GM06990 (cell line): ENCODE measurements at regions not wholly inside any gene's neighbourhood (a gene's known extent, or its start where the extent isn't known, plus 50 kb on each side); places are given as distances from the start of the nearest gene placed in this dataset.

Experiments
- DNase-seq: peaks from one replicate; pipeline ENCODE4 v3.0.0-alpha.2; 2011; ENCODE audit not compliant: insufficient read length; ENCODE audit errors: extremely low read depth
- H3K27me3 ChIP-seq: replicated peaks from 2 replicates; pipeline ENCODE4 v1.6.0; 2011; ENCODE audit warnings: low read length; ENCODE audit not compliant: control insufficient read depth, insufficient read depth
- H3K36me3 ChIP-seq: 2 replicates; pipeline ENCODE4 v1.5.1; 2011; ENCODE audit warnings: low read length; ENCODE audit not compliant: control insufficient read depth, insufficient read depth
- H3K4me3 ChIP-seq: replicated peaks from 2 replicates; pipeline ENCODE4 v1.5.1; 2011; ENCODE audit warnings: low read depth, mild to moderate bottlenecking, control low read depth, low read length
- CTCF ChIP-seq: IDR thresholded peaks from 2 replicates; pipeline ENCODE4 v1.5.1; 2011; ENCODE audit warnings: low read length, control low read depth, mild to moderate bottlenecking, inconsistent platforms; ENCODE audit not compliant: insufficient read depth, poor library complexity, severe bottlenecking

GRCh38 chr9:108512426-108513173 is 343.2 kb downstream of the ACTL7B start:
- no peak for DNase-seq
- H3K4me3 ChIP-seq: no peak overlapping the region
- no peak for TF ChIP-seq CTCF
- no peaks in the 10 kb centered on the region for H3K27me3 ChIP-seq
- no peaks in the 10 kb centered on the region for H3K36me3 ChIP-seq

GRCh38 chr9:108511307-108511706 is 344.5 kb downstream of the ACTL7B start:
- Histone ChIP-seq H3K36me3 (no peaks in the 10 kb centered on the region), H3K27me3 (no peaks in the 10 kb centered on the region), H3K4me3 (no peak overlapping the region)
- TF ChIP-seq CTCF: no peak
- DNase-seq: no peak

- no peak for TF ChIP-seq CTCF
- Histone ChIP-seq H3K4me3 (no peak overlapping the region), H3K27me3 (no peaks in the 10 kb centered on the region), H3K36me3 (no peaks in the 10 kb centered on the region)
- DNase-seq: no peak
Observed at GRCh38 chr9:108496846-108497245, 358.9 kb downstream of the ACTL7B start.

DNA sequence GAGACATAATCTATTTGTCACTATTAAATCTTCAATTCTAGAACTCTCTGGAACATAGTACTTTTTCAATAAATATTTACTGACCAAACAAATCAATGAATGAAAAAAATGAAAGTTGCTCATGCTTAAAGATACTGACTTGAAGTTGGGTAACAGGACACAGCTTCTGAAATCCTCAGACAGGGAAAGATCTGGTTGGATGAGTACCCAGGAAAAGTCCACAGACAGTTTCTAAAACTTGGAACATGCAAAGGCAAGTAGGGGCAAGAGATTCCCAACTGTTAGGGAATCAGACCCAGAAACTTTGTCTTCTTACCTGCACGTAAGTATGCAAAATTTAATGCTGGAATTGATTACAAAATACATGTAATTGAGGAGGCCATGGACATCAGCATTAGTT is 366.2 kb downstream of the ACTL7B start:
- no peaks in the 10 kb centered on the region for H3K27me3 ChIP-seq
- H3K4me3 ChIP-seq: no peak overlapping the region
- TF ChIP-seq CTCF: no peak
- no peak for DNase-seq
- no peaks in the 10 kb centered on the region for H3K36me3 ChIP-seq

DNA sequence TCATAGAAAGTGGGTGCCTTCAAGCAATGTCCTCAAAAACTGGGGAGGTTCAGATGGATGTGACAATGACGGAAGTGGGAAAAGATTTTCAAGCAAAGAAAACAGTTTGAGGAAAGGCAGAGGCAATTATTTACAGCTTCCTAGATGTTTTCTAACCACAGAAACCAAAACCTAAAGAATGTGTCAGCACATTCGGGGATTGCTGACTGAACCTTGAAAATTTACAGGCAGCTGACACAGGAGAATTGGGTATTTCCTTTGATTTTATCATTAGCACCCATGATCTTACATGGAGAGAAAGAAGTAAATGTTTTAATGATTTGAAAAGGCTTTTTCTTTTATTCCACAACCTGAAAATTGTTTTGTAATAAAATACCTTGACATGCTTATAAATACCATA is 369.0 kb downstream of the ACTL7B start:
- H3K4me3 ChIP-seq: no peak overlapping the region
- DNase-seq: no peak
- H3K27me3 ChIP-seq: no peaks in the 10 kb centered on the region
- H3K36me3 ChIP-seq: no peaks in the 10 kb centered on the region
- TF ChIP-seq CTCF: no peak

DNA sequence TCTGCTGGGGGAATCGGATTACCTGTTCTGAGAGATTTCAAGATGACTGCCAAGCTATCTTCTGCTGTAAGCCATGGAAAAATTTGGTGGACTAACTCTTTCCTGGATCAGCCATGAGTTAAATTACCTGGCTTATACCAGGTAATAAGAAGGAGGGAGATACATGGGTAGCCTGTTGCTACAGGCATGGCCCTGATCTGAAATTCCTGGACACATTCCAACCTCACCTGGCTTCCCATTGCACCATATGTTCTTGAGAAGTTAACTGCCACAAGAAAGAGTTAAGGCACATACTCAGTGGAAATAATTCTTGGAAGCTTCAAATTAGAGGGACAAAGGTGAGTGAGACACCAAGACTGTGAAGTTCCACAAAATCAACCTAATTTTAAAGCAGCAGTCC is 371.3 kb downstream of the ACTL7B start:
- Histone ChIP-seq H3K36me3 (no peaks in the 10 kb centered on the region), H3K27me3 (no peaks in the 10 kb centered on the region), H3K4me3 (no peak overlapping the region)
- no peak for DNase-seq
- no peak for TF ChIP-seq CTCF
